DMS114 treated with DMSO at 0.1 percent for 48 hours (cell line): ENCODE measurements at regions not wholly inside any gene's neighbourhood (a gene's known extent, or its start where the extent isn't known, plus 50 kb on each side); places are given as distances from the start of the nearest gene placed in this dataset.

Source experiments
- DNase-seq: peaks from one replicate; lab custom pipeline; 2025; ENCODE audit not compliant: unreplicated experiment; lab: John Stamatoyannopoulos, UW

- DNase-seq = peak; percentile 41
Measured at GRCh38 chr6:7468382-7469081, 72.9 kb upstream of the DSP start.

- no peak for DNase-seq
Measured at GRCh38 chr6:7469696-7470095, 71.8 kb upstream of the DSP start.

- no peak for DNase-seq
Measured at GRCh38 chr6:7471171-7471570, 70.3 kb upstream of the DSP start.

- no peak for DNase-seq
Measured at GRCh38 chr6:7473805-7474719, 67.4 kb upstream of the DSP start.

- no peak for DNase-seq
Measured at GRCh38 chr6:7475081-7475480, 66.4 kb upstream of the DSP start.

GRCh38 chr6:7479801-7480266, 61.6 kb upstream of the DSP start:
- no peak for DNase-seq

GRCh38 chr6:7484666-7485065, 56.8 kb upstream of the DSP start:
- no peak for DNase-seq

GRCh38 chr6:7486951-7487350, 54.5 kb upstream of the DSP start:
- no peak for DNase-seq

GRCh38 chr6:7488494-7488893, 53.0 kb upstream of the DSP start:
- DNase-seq = no peak

GRCh38 chr6:7489376-7489775, 52.1 kb upstream of the DSP start:
- no peak for DNase-seq
